ENCODE measurements at regions not wholly inside any gene's neighbourhood (a gene's known extent, or its start where the extent isn't known, plus 50 kb on each side); places are given as distances from the start of the nearest gene placed in this dataset.
"Not testable (repeated sequence)": the region's sequence is repeated elsewhere in the genome, so short reads cannot be mapped to it uniquely, and the experiment has no call there.

DNA sequence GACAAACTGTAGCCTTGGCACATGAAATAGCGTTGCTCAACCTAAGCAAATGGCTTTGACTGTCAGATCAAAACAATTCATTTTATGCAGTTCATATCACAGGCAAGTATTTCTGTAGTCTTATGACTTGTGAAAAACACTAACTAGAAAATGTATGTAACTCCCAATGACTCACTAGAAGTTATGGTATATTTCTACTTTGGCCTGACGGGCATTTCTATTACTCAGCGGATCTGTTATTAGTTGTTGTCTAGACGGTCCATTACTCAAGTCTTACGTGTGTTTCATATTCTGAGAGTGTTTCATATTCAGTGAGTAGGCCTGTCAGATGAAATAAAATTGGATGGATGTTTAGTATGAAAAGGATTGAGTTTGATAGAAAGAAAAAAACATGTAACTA is 880.9 kb downstream of the PRIM2 start:
- no peak for TF ChIP-seq POLR2A (IDR thresholded peaks at IDR 0.05; ENCODE audit: low read depth, low read length)
- FAIRE-seq = no peak

DNA sequence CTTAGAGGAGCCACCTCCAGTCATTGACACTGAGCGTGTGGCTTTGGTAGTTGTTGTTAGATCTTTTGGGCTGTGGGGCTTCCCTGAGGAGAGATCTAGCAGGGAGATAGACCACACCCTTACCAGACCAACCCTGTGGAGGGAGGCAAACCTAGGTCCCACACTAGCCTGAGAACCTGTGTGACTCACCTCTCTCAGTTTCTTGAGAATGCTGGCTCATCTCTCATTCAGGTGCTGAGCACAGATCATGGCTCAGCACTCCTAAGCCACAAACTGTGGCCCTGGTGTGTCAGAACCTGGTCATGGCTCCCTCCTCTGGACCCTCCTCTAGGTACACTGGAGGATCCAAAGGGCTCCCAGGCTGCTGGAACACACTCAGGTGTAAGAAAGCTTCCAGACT is 919.7 kb downstream of the PRIM2 start:
- DNase-seq (ENCODE audit: insufficient read length, low spot score); FAIRE-seq: not testable (repeated sequence)

More for the DNA sequence above, 880.9 kb downstream of the PRIM2 start:
- no peak for DNase-seq (ENCODE audit: insufficient read length, low spot score)

DNA sequence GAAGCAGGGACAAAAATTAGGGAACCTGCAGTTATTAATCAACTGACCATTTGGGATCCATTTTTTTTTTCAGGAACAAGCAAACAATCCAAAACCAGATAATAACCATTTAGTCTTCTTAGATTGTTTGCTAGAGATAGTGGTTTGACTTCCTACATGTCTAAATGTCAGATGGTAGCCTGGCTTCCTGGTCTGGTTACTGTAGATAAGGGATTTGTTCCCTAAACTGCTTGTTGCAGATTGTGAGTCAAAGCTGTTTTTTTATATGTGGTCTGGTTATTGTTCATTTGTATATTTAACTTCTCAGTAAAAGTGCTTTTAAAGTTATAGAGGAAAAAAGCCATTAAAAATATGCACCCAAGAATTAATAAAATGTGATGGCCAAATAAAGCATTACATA is 921.0 kb downstream of the PRIM2 start:
- not testable (repeated sequence) for DNase-seq (ENCODE audit: insufficient read length, low spot score)
- peak; percentile 65 for FAIRE-seq

- not testable (repeated sequence) for FAIRE-seq
Measured at GRCh38 chr6:58257625-58258024, 940.2 kb downstream of the PRIM2 start.

GRCh38 chr6:58290177-58290576 is 972.7 kb downstream of the PRIM2 start:
- TF ChIP-seq POLR2A (IDR thresholded peaks at IDR 0.05; ENCODE audit: low read depth, low read length) = no peak
- DNase-seq (ENCODE audit: insufficient read length, low spot score) (no peak), FAIRE-seq (no peak)

More at GRCh38 chr6:58257625-58258024, 940.2 kb downstream of the PRIM2 start:
- DNase-seq (ENCODE audit: insufficient read length, low spot score) = not testable (repeated sequence)

GRCh38 chr6:58291319-58291718 is 973.9 kb downstream of the PRIM2 start:
- FAIRE-seq = peak; percentile 83
- not testable (repeated sequence) for DNase-seq (ENCODE audit: insufficient read length, low spot score)

DNA sequence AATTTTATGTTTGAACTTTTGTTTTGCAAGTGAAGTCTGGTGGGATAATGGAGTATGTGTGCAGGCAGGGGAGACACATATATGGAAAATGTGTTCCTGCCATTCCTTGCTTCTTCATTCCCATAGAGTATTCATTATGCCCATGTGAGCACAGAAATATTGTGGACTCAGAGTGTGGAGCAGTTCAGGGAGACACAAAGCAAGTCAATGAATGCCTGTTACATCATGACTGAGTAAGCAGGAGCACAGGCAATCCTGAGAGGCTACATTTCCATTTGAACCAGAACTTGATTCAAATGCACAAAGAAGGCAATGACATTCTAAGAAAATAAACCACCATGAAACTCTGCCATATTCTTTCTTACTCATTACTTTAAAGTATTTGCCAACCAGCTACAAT is 990.5 kb downstream of the PRIM2 start:
- DNase-seq (ENCODE audit: insufficient read length, low spot score); FAIRE-seq: not testable (repeated sequence)

DNA sequence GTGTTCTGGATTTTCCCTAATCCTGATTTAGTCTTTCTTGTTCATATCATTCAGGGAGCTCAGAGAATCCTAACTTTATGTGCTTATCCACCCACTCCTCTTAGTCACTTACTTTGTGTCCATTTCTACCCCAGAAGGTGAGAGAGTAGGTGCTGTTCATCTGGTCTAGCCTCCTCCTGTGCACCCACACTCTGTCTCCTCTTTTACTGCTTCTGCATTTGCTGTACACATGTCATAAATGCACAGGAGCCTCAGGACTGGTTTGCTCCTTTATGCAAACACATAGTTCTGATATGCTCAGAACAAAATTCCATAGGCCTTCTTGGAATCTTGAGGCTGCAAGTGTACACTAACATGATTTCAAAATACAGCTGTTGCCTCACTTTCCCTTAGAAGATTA is 1014.7 kb downstream of the PRIM2 start:
- not testable (repeated sequence) for FAIRE-seq; DNase-seq (ENCODE audit: insufficient read length, low spot score)

DNA sequence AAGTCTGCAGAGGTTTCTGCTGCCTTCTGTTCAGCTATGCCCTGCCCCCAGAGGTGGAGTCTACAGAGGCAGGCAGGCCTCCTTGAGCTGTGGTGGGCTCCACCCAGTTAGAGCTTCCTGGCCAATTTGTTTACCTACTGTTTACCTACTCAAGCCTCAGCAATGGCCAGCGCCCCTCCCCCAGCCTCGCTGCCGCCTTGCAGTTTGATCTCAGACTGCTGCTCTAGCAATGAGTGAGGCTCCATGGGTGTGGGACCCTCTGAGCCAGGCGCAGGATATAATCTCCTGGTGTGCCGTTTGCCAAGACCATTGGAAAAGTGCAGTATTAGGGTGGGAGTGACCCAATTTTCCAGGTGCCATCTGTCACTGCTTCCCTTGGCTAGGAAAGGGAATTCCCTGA is 1024.9 kb downstream of the PRIM2 start:
- FAIRE-seq = not testable (repeated sequence)

GRCh38 chr6:58347534-58347933 is 1030.1 kb downstream of the PRIM2 start:
- not testable (repeated sequence) for FAIRE-seq; DNase-seq (ENCODE audit: insufficient read length, low spot score)

More for the DNA sequence above, 1024.9 kb downstream of the PRIM2 start:
- DNase-seq (ENCODE audit: insufficient read length, low spot score) = not testable (repeated sequence)

GRCh38 chr6:58351619-58352018 is 1034.2 kb downstream of the PRIM2 start:
- DNase-seq (ENCODE audit: insufficient read length, low spot score) = not testable (repeated sequence)
- FAIRE-seq = peak; percentile 97

DNA sequence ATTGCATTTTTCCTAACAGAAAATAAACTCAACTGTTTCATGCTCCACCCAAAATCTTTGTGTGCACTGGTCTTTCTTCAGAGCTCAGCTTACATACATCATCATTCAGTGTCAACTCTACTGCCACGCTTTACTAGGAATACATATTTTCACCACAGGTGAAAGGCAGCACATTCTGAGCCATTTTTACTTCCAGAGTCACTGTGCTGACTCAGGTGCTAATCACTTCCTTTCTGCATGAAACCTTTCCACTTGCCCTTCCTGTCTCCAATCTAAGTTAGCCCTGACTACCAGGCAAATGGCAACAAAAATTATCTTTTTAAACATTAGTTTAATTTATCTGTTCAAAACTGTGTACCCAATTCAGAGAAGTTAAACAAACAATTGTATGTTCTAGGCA is 1041.0 kb downstream of the PRIM2 start:
- DNase-seq (ENCODE audit: insufficient read length, low spot score) (peak; percentile 2), FAIRE-seq (peak; percentile 92)

GRCh38 chr6:58365856-58366255 is 1048.4 kb downstream of the PRIM2 start:
- DNase-seq (ENCODE audit: insufficient read length, low spot score) = not testable (repeated sequence)
- FAIRE-seq = peak; percentile 15

DNA sequence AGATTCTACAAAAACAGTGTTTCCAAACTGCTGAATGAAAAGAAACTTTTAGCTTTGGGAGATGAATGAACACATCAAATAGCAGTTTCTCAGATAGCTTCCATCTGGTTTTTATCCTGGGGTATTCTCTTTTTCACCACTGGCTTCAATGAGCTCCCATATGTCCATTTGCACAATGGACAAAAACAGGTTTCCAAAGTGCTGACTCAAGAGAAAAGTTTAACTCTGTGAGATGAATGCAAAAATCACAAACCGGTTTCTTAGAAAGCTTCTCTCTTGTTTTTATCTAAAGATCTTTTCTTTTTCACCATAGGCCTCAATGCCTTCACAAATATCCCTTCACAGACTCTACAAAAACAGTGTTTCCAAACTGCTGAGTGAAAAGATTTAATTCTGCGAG is 1089.2 kb downstream of the PRIM2 start:
- not testable (repeated sequence) for DNase-seq (ENCODE audit: insufficient read length, low spot score); FAIRE-seq

DNA sequence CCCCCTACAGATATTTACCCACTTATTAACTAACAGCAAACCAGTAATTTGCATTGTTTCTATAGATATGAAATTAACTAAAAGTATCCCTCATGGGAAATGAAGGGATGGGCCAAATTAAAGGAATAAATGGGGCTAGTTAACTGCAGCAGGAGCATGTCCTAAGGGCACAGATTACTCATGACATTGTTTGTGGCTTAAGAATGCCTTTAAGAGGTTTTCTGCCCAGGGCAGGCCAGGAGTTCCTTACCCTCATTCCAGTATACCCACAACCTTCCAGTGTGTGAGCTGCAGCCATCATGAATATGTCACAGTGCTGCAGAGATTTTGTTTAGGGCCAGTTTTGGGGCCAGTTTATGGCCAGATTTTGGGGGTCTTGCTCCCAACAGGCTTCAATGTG is 1101.9 kb downstream of the PRIM2 start:
- TF ChIP-seq POLR2A (IDR thresholded peaks at IDR 0.05; ENCODE audit: low read depth, low read length) = no peak
- DNase-seq (ENCODE audit: insufficient read length, low spot score) (no peak), FAIRE-seq (no peak)
